Kidney epithelial cell (primary cell): ENCODE measurements at regions not wholly inside any gene's neighbourhood (a gene's known extent, or its start where the extent isn't known, plus 50 kb on each side); places are given as distances from the start of the nearest gene placed in this dataset.

Source experiments
- DNase-seq: peaks from one replicate; pipeline ENCODE4 v3.0.0-alpha.2; 2010; ENCODE audit warnings: low read depth
- H3K27me3 ChIP-seq: 2 replicates; pipeline ENCODE4 v1.6.0; 2011; ENCODE audit warnings: low read length; ENCODE audit not compliant: control insufficient read depth, insufficient read depth
- H3K36me3 ChIP-seq: 2 replicates; pipeline ENCODE4 v1.5.1; 2011; ENCODE audit warnings: low read length; ENCODE audit not compliant: control insufficient read depth, insufficient read depth
- H3K4me3 ChIP-seq: 2 replicates; pipeline ENCODE4 v1.5.1; 2011; ENCODE audit warnings: low read depth, mild to moderate bottlenecking, control low read depth, low read length
- TF ChIP-seq, protein P1 (sequence below): IDR thresholded peaks from 2 replicates; pipeline ENCODE4 v1.5.1; 2011; ENCODE audit warnings: mild to moderate bottlenecking, moderate library complexity, low read length, control low read depth, inconsistent platforms; ENCODE audit not compliant: insufficient read depth, poor library complexity, severe bottlenecking

DNA sequence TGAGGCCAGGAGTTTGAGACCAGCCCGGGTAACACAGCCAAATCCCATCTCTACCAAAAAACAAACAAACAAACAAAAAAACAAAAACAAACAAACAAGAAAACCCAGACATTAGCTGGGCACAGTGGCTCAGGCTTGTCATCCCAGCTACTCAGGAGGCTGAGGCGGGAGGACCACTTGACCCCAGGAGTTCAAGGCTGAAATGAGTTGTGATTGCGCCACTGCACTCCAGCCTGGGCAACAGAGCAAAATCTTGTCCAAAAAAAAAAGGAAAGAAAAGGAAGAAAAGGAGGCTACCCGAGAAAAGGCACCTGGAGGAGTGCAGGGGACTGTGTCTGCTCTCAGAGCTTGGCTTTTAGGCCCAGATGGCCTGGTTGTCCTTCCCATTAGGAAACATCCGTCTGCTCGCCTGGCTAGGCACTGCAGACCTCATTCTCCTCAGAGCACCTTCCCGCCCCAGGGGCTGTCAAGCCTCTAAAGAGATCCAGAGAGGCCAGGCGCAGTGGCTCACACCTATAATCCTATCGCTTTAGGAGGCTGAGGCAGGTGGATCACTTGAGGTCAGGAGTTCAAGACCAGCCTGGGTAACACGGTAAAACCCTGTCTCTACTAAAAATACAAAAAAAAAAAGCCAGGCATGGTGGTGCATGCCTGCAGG, 185.3 kb upstream of the IER5L start:
- H3K36me3 ChIP-seq: no peaks in the 10 kb centered on the region
- TF ChIP-seq, protein P1, sequence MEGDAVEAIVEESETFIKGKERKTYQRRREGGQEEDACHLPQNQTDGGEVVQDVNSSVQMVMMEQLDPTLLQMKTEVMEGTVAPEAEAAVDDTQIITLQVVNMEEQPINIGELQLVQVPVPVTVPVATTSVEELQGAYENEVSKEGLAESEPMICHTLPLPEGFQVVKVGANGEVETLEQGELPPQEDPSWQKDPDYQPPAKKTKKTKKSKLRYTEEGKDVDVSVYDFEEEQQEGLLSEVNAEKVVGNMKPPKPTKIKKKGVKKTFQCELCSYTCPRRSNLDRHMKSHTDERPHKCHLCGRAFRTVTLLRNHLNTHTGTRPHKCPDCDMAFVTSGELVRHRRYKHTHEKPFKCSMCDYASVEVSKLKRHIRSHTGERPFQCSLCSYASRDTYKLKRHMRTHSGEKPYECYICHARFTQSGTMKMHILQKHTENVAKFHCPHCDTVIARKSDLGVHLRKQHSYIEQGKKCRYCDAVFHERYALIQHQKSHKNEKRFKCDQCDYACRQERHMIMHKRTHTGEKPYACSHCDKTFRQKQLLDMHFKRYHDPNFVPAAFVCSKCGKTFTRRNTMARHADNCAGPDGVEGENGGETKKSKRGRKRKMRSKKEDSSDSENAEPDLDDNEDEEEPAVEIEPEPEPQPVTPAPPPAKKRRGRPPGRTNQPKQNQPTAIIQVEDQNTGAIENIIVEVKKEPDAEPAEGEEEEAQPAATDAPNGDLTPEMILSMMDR: no peak
- H3K27me3 ChIP-seq: no peaks in the 10 kb centered on the region
- DNase-seq: no peak
- no peak overlapping the region for H3K4me3 ChIP-seq

DNA sequence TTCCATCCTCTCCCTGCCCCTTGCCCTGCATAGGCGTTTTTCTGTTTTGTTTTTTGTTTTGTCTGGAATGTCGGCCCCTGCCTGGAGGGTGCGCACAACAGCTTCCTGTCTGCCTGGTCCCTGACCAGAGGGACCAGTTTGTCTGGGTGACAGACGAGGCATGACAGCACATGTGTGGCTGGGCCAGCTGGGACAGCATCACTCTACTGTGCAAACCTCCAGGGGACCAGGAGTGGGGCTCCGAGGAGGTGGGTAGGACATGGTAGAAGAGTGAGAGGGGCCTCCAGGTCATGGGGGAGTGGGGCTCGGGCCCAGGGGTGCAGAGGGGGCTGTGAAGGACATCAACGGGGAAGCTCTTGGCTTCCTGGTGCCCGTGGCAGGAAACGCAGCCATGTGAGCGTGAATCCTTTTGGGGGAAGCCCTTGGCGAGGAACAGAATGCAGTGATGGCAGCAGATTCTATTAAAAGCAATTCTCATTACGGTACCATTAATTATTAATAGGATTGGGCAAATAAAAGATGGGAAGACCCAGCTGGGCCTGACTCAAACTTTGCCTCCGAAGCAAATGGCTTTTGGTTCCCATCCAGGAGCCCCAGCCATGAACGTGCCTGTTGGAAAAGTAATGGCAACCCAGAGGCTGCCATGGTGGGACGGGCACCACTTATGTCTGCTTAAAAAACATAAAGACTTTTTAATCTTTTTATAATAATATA, 184.4 kb upstream of the IER5L start:
- TF ChIP-seq, protein P1: no peak
- H3K4me3 ChIP-seq: no peak overlapping the region
- no peaks in the 10 kb centered on the region for H3K36me3 ChIP-seq
- H3K27me3 ChIP-seq: no peaks in the 10 kb centered on the region
- DNase-seq: peak; percentile 41

DNA sequence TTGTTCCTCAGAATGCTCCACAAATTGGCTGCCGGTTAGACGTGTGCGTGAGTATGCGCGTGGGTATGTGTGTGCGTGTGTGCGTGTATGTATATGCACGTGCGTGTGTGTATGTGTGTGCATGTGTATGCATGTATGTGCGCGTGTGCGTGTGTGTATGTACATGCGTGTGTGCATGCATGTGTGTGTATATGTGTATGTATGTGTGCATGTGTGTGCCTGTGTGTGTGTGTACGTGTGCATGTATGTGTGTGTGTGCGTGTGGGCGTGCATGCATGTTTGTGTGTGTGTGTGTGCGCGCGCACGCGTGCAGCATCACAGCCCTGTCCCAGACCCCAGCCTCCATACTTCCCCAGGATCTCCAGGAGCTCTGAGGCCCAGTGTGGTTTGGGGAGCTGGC, 183.1 kb upstream of the IER5L start:
- Histone ChIP-seq H3K36me3 (no peaks in the 10 kb centered on the region), H3K4me3 (no peak overlapping the region), H3K27me3 (no peaks in the 10 kb centered on the region)
- TF ChIP-seq, protein P1: no peak
- no peak for DNase-seq

DNA sequence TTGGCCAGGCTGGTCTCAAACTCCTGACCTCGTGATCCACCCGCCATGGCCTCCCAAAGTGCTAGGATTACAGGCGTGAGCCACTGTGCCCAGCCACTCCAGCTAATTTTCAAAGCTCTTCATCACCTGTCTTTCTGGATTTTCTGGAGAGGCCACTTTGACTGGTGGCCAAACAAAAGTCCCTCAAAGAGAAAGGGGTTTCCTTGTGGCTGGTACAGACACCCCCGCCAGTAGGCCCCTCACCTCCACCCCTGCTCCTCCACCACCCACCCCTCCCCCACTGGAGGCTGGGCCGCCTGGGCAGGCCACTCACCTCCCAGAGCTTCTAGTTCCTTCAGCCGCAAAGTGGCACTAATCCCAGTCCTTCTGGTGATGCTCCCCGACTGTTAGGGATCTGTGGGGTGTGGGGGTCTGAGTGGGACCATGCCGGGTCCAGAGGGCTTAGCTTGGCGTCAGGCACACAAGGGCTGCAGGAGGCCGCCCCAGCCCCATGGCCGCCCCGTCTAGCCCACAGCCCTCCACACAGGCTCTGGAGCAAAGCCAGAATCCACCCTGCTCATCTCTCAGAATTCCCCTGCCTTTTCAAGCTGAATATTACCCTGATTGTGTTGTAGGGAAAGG, 182.0 kb upstream of the IER5L start:
- Histone ChIP-seq H3K27me3 (no peaks in the 10 kb centered on the region), H3K36me3 (no peaks in the 10 kb centered on the region), H3K4me3 (no peak overlapping the region)
- TF ChIP-seq, protein P1: no peak
- DNase-seq: no peak

DNA sequence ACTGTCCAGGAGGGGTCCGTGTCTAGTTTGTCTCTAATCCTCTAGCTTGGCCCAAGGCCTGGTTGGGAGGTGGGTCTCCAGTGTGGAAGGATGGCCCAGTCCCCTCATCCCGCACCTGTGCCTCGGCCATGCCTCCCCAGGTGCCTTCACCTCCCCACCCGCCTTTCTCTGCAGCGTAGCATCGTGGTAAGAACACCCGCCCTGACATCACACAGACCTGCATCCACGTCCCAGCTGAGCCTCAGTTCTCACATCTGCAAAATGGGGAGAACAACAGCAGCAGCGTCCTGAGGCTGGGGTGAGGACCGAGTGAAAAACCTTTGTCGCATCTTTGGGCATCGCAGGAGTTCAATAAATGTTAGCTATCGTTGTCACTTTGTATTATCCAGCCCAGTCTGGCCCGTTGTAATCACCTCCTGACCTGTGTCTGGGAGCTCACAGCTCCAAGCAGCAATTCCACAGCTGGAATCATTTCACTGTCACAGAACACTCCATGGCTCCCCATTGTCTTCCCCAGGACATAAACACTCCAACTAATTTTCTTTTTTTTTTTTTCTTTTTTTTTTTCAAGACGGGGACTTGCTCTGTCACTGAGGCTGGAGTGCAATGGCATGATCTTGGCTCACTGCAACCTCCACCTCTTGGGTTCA, 181.2 kb upstream of the IER5L start:
- TF ChIP-seq, protein P1: no peak
- Histone ChIP-seq H3K36me3 (no peaks in the 10 kb centered on the region), H3K4me3 (no peak overlapping the region), H3K27me3 (no peaks in the 10 kb centered on the region)
- no peak for DNase-seq
